ENCODE measurements at regions not wholly inside any gene's neighbourhood (a gene's known extent, or its start where the extent isn't known, plus 50 kb on each side); places are given as distances from the start of the nearest gene placed in this dataset.

GRCh38 chr11:92325416-92325815, 100.8 kb downstream of the FAT3 start:
- CTCF ChIA-PET (ENCODE audit: partially characterized antibody), result interaction anchor here (1.0 to 1.3 kb wide), 7 partner anchors 11 to 1290 kb away, joined by 3 to 4 read pairs (median 3); no protein-coding TSS in a partner anchor
- 88% methylated on average over 3 of the region's 3 CpGs; no CpG with 5 or more reads in 1 of the 2 experiments for WGBS, 2 experiments (ENCODE audit: extremely low coverage in 1 of 2, insufficient coverage in 1 of 2, insufficient read length in 1 of 2, insufficient replicate concordance in 2 of 2, low coverage in 1 of 2, low lambda C conversion rate in 2 of 2, missing lambda C conversion rate in 1 of 2)

More at GRCh38 chr11:92325416-92325815, 100.8 kb downstream of the FAT3 start:
- no peak overlapping the region for H3K4ac ChIP-seq (replicated peaks; ENCODE audit: insufficient read length, low read depth, low read length)
- H3K79me2 ChIP-seq (ENCODE audit: control insufficient read depth in 1 of 2, insufficient read depth in 2 of 2, low read length in 2 of 2), result no peaks in the 10 kb centered on the region
- no peak overlapping the region for H3K9ac ChIP-seq (replicated peaks in 1 of 4; ENCODE audit: extremely low read depth in 1 of 4, low read depth in 3 of 4, low read length in 3 of 4)
- peaks cover 2 to 9% (median 5%) of the 10 kb centered on the region in 4 experiments; a peak in 4 of 7 replicates for H3K4me1 ChIP-seq (replicated peaks in 1 of 4; ENCODE audit: control insufficient read depth in 3 of 4, insufficient read depth in 4 of 4, low read length in 3 of 4)
- H4K5ac ChIP-seq (ENCODE audit: insufficient read length, low read depth, low read length), result no peak overlapping the region
- DNase-seq (ENCODE audit: low read depth in 1 of 2, low spot score in 2 of 2) (no peak), FAIRE-seq (no peak)
- no peak overlapping the region for H3K27ac ChIP-seq (ENCODE audit: low read depth, low read length)
- no peak overlapping the region for H2BK120ac ChIP-seq (replicated peaks; ENCODE audit: low read depth, low read length)
- POLR2A ChIA-PET (ENCODE audit: partially characterized antibody), result interaction anchor here (0.8 kb wide), 1 partner anchor 8 kb away, joined by 4 read pairs; no protein-coding TSS in a partner anchor
- no peaks in the 10 kb centered on the region for H4K20me1 ChIP-seq (replicated peaks in 1 of 2; ENCODE audit: control insufficient read depth in 1 of 2, insufficient read depth in 2 of 2, low read length in 2 of 2)
- H3K56ac ChIP-seq (replicated peaks; ENCODE audit: insufficient read length, low read depth, low read length), result no peak overlapping the region
- no peak overlapping the region for H2BK20ac ChIP-seq (ENCODE audit: low read length)
- no peak overlapping the region for H2AK5ac ChIP-seq (ENCODE audit: low read depth, low read length)
- H3K23ac ChIP-seq (ENCODE audit: insufficient read length), result no peak overlapping the region
- no peaks in the 10 kb centered on the region for H3K23me2 ChIP-seq (ENCODE audit: low read depth, low read length)
- H3K4me2 ChIP-seq (ENCODE audit: insufficient read depth in 1 of 2, low read depth in 2 of 2, low read length in 2 of 2), result no peak overlapping the region
- H2BK15ac ChIP-seq (ENCODE audit: low read length), result no peak overlapping the region
- H3K18ac ChIP-seq (ENCODE audit: extremely low read depth, low read length), result no peak overlapping the region
- no peak overlapping the region for H4K8ac ChIP-seq (ENCODE audit: extremely low read depth, insufficient read depth, low read length)
- H3K36me3 ChIP-seq (ENCODE audit: control insufficient read depth in 2 of 4, insufficient read depth in 4 of 4, low read length in 3 of 4), result no peaks in the 10 kb centered on the region
- H2BK5ac ChIP-seq (ENCODE audit: low read depth, low read length), result no peak overlapping the region
- no peak overlapping the region for H2AFZ ChIP-seq (ENCODE audit: low read length)
- H3K4me3 ChIP-seq (ENCODE audit: extremely low read depth in 1 of 4, insufficient read depth in 2 of 4, low read depth in 3 of 4, low read length in 4 of 4), result no peak overlapping the region
- no peak overlapping the region for H4K91ac ChIP-seq (replicated peaks; ENCODE audit: insufficient read length, low read length)
- H3K27me3 ChIP-seq (replicated peaks in 1 of 4; ENCODE audit: control insufficient read depth in 3 of 4, extremely low read depth in 1 of 4, insufficient read depth in 3 of 4, low read length in 3 of 4), result no peaks in the 10 kb centered on the region
- no peak overlapping the region for H2BK12ac ChIP-seq (ENCODE audit: low read depth, low read length)
- H3K79me1 ChIP-seq (ENCODE audit: low read depth, low read length), result no peaks in the 10 kb centered on the region
- peaks cover 0 to 8% of the 10 kb centered on the region in 2 experiments; a peak in 2 of 4 replicates for H3K9me3 ChIP-seq (ENCODE audit: insufficient read depth in 2 of 2, low read depth in 1 of 2, low read length in 1 of 2)
- TF ChIP-seq NANOG (IDR thresholded peaks at IDR 0.05; ENCODE audit: insufficient read depth, low read depth, low read length, poor library complexity, severe bottlenecking), result no peak
- no peak for TF ChIP-seq EP300 (IDR thresholded peaks at IDR 0.05; ENCODE audit: borderline replicate concordance in 1 of 2, low read depth in 2 of 2, low read length in 2 of 2)
- no peak for TF ChIP-seq SIRT6 (IDR thresholded peaks at IDR 0.05; ENCODE audit: low read length)
- TF ChIP-seq TCF12 (IDR thresholded peaks at IDR 0.05; ENCODE audit: low read depth, low read length), result no peak
- no peak for TF ChIP-seq RNF2 (IDR thresholded peaks at IDR 0.05; ENCODE audit: borderline replicate concordance, low read depth, low read length, missing control alignments, poor library complexity, severe bottlenecking)
- TF ChIP-seq KDM5A (IDR thresholded peaks at IDR 0.05; ENCODE audit: low read length), result no peak
- TF ChIP-seq ATF2 (IDR thresholded peaks at IDR 0.05; ENCODE audit: low read length), result no peak
- no peak for TF ChIP-seq CHD1 (IDR thresholded peaks at IDR 0.05; ENCODE audit: low read depth, low read length)
- H3K14ac ChIP-seq (ENCODE audit: insufficient read length), result no peak overlapping the region
